UCSD-AML1 (cell line): ENCODE measurements at regions not wholly inside any gene's neighbourhood (a gene's known extent, or its start where the extent isn't known, plus 50 kb on each side); places are given as distances from the start of the nearest gene placed in this dataset.

Experiments used
- DNase-seq: peaks from one replicate; lab custom pipeline; 2025; ENCODE audit not compliant: unreplicated experiment; lab: John Stamatoyannopoulos, UW

DNA sequence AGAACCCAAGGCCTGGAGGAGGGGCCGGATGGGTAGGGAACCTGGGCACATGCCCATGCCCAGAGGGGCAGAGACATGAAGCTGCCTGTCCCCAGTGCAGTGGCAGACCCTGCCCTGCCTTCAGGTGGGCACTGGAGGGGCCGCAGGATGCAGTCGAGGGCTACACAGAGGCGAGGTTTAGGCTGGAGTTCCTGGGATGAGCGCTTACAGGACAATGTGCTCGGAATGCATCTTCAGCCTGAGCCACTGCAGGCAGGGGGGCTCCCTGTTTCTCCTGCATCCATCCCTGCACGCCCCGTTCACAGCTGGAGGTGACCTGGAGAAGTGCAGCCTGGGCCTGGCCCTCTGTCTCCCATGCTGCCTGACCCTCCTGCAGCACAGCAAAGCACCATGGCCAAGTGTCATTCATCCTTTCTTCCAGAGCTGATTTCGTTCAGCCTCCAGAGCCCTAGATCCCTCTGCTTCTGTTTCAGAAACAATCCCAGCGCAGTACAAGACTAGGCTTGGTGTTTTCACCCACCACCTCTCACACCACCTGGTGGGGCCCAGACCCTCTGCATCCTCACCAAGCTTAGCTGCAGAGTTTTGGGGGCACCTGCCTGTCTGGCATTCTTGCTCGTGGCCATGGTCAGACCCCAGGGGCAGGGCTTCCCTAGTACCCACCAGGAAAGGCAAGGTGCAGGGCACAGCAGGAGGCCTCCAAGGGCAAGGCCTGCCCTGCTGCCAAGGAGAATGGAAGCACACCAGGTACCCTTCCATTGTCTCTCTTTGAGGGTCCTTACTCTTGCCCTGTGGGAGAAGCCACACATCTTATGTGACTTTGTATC, 311.9 kb downstream of the TCERG1L start:
- no peak for DNase-seq

DNA sequence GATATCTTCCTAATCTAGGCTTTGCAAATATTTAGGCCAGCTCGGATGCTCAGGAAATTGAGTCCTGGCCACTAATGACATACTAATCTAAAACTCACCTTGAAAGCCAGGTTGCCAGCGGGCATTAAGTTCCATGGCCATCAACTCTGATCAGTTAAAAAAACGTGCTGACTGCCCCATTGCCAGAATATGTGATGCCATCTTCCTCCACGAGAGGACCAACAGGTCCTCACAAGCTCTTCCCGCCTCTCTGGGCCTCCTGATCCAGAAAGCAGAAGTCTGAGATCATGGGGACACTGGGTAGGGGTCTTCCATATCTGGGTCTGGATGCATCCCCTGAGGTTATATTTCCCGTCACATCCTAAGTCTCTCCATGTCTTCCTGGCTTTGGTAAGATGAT, 311.3 kb downstream of the TCERG1L start:
- no peak for DNase-seq

DNA sequence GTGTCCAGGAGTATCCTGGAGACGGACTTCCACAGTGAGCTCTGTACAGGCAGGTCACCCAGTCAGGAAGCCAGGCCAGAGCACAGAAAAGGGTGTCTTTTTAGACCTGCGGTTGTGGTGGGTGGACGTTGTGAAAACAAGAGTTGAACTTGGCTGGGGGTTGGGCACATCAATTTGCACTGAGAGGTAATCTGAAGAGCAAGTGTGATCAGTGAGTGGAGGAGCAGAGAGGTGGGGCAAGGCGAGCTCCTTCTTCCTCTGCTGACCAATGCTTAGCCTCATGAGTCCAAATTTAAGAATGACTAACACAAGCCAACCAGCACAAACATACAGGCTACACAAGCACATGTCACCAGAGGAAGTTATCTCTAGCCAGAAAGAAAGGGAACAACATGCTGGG, 310.8 kb downstream of the TCERG1L start:
- no peak for DNase-seq

DNA sequence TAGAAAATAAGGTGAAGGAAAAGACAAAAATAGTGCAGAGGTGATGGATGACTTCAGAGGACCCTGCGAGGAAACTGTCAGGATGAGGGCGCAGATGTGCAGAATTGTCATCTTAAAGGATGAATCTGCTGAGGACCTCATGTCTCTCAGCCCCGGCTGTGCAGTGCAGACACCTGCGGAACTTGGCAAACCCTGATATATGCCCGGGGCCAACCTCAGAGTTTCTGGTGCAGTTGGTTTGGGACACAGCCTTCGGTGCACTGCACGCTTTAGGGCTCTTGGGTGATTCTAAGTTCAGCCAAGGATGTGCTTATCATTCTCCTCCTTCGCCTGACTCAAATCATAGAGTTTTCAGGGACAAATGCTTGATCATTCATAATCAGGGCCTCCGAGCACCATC, 310.1 kb downstream of the TCERG1L start:
- DNase-seq, result no peak

DNA sequence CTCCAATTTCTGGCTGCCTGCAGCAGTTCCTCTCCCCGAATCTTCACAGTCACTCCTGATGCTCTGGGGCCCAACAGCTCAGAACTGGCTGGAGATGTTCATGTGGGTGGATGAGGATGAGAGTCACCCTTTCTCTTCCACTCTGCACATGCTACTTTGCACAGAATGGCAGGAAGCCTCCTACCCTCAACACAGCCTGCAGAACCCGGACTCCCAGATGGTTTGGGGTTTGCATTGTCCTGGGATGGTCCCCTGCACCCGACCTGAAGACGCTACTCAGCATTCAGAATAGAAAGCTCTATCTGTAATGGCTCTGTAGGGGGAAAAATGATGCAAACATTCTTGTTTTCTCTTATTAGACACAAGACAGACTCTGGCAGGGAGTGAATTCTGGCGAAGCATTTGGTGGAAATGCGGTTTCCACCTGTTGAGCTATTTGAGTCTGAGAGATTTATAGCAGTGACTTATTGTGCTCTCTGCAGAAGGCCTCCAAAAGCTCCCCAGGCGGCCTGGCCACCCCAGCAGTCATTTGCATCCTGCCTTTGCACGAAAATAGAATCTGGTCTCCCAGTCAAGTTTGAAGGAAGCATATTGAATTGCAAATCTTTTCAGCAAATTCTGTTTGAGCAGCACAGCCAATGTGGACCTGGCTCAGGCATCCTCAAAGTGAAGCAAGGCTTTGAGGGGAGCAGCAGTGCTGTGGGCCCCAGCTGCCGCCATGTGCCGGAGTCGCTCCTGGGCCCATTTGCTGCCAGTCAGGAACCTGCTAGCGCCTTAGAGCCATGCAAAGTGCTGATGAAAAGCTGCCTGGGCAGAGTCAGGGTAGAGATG, 309.3 kb downstream of the TCERG1L start:
- DNase-seq, result no peak

DNA sequence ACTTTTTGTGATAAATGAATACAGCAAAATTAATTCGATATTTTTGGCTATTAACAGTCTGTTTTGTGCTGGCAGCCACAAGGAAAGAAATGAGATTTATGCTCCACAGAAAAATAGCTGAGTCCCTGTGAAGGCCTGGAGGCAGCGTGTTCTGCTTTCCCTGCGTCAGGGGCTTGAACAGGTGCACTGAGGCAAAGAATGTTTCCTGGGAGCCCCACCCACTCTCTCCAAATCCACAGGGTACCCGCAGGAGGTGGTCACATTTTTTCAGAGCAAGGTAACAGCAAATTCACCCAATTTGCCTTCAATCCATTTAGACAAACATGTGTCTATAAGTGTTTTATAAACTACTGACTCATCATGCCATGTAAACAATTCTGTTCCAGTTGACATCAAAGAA, 308.1 kb downstream of the TCERG1L start:
- no peak for DNase-seq

DNA sequence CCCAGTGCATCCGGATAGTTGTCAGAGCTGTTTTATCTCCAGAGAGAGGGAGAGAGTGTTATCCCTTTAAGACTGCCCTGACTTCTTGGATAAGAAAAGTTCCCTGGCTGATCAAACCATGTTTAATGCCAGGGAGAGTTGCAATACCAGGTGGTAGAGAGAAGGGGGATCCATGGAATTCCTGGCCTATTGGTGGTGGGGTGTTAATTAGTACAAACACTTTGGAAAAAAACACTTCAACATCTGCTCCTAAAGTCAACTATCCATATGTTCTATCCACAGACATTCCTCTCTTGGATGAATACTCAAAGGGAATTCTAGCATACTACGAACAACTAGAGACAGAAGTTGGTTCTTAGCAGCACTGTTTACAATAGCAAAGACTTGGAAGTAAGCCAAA, 307.2 kb downstream of the TCERG1L start:
- DNase-seq, result no peak

DNA sequence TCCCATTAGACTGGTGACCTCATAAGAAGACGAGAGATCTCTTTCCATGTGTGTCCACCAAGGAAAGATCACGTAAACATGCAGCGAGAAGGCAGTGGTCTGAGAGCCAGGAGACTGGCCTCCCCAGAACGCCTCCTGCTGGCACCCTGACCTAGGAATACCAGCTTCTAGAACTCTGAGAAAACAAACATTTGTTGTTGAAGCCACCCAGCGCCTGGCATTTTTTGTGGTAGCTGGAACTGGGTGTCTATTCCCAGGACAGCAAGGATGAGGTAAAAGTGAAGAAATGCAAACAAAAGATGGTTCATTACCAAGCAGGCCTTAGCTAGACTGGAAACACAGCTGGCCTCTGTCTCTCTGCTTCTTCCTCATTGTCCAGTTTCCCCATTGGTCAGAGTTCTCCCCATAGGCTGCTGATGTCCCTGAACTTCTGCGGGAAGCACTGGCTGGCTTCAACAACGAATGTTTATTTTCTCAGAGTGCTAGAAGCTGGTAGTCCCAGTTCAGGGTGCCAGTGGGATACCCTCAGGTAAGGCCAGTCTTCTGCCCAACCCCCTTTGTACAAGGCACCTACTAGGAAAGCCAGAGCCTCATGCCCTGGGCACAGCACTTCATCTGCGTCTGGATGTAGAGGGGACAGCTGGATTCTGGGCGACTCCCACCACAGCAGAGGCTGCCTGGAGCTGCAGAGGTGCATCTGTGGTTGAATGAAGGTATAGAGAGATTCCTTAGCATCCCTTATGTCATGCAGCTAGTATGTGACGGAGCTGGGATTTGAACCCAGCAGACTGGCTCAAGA, 304.9 kb downstream of the TCERG1L start:
- no peak for DNase-seq

DNA sequence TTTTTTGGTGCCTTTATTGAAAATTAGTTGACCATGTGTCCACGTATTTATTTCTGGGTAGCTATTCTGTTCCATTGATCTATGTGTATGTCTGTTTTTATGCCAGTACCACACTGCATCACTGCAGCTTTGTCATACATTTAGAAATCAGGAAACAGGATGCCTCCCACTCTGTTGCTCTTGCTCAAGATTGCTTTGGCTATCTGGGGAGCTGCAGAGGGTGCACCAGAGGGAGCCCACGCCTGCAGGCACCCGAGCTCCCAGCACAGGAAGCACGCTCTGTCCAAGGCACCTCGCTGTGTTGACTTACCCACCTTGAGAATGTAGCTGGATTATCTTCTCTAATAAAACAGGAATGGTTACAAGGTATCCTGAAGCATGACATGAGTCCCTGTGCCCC, 301.7 kb downstream of the TCERG1L start:
- no peak for DNase-seq

DNA sequence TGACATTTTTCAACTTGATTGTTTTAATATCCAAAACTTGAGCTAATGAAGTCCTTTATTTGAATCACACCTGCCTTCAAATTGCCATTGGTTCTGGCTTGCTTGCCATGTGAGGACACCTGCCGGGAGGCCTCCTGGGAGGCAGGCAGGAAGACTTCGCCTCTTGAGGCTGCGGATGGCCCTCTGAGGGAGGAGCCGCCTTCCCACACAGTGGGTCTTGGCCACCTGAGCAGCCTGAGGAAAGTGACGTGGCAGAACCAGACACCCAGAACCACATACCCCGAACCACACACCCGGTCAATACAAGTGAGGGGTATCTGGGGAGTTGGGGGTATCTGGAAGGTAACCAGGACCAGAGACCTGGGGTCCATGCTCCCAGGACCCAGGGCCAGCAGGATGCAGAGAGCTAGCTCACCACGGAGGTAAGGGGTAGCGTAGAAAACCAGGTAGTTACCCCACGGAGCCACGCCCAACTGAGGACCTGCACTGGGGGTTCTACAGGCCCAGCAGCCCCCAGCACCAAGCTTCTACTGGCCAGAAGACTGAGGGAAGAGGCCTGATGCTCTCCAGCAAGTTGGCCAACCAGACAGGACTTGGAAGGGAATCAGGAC, 300.5 kb downstream of the TCERG1L start:
- DNase-seq, result no peak

DNA sequence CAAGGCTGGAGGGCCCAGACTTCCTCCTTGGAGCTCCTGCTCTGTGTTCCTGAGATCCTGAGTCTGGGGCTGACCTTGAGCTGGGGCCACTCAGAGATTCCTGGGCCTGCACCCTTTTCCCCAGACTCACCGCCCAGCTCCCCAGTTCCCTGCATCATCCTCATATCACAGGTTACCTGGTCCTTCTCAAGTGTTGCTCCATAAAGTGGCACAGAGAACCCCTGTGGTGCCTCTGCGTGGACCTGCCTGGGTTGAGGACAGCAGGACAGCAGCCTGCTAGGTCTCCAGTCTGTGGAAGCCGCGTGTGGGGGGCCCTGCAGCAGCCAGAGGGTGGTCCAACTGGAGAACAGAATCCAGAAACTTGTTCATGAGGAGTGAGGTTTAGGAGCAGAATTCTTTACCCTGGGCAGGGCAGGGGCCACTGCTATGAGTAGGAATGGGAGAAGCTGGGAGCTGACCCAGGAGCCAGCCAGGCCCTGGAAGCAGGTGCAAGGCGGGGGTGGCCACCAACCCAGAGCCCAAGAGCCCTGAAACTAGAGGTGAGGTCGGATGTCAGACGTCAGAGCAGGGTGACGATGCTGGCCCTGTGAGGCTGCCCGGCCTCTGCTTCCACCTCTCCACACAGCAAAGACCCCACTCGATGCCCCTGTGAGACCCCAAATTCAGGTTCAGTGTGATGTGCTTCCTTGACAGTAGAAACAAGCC, 299.4 kb downstream of the TCERG1L start:
- no peak for DNase-seq

DNA sequence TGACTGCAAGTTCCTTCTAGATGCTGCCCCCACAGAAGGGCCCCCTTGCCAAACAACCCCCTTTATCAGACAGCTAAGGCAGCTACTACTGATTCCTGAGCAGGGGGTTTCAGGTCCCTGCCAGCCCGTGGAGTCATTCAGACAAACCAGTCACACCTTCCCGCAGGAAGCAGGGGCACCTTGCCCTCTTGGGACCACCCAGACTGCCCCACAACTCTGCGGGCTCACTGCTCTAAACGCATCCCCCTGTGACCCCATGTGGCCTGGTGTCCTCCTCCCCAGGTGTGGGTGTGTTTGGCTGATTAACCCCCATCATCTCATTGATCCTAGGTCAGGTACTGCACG, 298.9 kb downstream of the TCERG1L start:
- no peak for DNase-seq

DNA sequence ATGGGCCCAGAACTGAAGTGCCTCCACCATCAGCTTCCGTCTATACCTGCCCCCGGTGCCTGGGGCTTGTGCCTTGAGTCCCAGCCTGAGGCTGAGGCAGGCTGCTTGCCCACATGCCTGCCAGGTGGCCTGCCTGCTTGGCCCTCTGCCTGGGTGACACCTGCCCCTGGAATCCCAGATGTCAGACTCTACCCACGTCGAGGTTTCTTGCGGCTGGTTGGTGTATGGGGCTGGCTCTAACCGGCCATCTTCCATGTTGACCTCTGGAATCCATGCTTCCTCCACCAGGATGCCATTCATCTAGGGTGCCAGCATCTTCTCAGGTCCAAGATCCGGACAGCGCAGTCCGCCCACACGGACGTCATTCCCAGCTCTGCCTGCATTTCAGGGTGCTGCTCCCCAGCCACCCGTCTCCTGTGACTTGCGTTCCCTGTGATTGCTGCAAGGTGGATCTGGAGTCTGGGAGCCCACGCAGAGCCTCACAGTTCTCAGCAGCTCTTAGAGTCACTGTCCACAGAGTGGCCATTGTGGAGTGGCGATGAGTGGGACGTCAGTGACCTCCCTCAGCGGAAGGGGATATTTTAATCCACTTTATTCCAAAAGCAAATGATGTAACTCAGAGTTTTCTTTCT, 298.1 kb downstream of the TCERG1L start:
- DNase-seq, result no peak

DNA sequence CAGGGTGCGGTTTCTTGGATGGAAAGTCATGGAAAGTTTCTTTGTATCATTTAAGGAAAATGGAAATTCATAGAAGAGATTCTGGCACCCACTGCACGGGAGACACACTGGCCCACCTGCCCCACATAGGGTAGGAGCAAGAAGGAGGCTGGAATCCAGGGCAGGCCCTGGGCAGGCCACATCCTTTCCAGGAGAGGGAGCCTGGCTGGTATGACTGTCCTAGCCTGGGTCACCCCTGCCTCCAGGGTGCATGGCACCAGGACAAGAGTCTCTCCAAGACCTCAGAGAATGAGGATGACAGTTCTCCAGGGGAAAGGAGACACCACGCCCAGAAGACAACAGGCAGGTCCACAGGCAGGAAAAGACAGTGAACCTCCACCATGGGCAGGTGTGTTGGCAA, 297.2 kb downstream of the TCERG1L start:
- no peak for DNase-seq

DNA sequence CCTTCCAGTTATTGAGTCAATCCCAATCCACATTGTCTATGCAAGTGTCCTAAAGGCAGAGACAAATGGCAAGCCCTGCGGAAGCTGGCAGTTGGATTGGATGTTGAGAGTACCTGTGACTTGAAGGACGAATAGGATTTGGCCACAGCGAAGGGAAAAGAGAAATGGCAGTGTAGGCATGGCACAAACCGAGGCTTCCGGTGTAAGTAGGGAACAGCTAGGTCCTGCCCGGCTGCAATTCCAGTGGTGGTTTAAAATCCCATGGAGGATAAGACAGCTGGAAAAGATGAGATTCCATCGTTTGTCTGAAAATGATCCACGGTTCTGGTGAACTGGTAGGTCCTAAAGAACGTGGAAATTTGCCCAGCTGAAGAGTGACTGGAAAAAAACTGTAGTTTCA, 296.2 kb downstream of the TCERG1L start:
- no peak for DNase-seq

DNA sequence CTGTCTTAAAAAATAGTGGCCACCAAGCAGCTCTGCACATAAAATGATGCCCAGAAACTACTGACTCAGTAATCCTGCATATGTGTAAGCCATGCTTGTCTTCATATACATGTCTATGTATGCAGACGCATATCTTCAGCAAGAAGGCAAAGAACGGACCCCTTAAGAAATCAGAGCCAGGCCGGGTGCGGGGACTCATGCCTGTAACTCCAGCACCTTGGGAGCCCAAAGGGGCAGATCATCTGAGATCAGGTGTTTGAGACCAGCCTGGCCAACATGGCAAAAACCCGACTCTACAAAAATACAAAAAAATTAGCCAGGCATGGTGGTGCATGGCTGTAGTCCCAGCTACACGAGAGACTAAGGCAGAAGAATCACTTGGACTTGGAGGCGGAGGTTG, 295.0 kb downstream of the TCERG1L start:
- DNase-seq, result no peak

DNA sequence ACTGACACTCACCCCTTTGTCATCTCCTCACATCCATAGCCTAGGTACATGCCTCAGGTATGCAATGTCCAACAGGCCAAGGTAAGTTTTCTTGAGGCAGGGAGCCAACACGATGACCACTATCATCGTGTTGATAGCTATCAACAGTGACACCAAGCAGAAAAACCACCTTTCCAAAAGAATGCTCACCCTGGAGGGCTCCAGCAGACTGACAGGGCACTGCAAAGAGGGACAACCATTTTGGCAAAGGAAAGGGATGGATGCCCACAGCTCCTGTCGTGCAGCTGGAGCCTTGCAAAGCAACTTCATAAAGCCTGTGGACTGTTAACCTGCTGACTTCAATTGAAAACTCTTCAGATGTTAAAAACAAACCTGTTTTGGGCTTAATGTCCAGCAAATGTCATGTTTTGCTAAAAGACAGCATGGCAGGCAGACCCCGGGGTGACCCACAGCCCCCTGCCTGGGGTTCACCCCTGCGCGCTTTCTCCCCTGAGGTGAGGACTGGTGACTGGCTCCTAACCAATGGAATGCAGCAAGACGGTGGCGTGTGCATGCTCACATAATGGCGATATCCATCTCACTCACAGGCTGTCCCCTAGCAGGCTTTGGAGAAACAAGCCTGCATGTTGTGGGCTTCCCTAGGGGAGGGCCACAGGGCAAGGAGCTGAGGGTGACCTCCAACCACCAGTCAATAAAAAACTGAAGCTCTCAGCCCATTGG, 293.8 kb downstream of the TCERG1L start:
- no peak for DNase-seq

DNA sequence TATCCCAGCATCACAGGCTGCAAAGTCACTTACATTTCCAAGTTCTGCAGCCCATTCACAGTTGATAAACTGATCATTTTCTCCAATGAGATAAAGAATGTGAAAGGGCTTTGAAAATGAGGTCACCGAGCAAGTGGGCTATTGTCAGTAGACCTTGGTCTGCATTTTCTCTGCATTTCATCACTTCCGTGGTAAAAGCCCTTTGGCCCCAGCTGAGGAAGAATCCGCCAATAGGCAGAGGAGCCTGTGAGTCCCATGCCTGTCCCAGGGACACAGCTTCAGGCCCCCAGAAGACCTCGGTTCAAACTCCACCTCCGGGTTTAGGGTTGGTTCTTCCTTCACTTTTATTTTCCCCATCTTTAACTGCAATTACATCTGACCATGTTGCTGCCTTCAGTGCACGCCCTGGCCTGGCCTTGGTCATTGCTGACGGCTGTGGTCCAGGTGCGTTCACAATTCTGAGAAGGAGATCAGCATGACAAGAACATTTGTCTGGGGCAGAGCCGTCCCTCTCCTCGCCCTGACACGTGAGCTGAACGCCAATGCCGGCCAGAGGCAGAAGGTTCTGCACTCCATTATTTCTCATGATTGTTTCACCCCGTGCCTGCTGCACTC, 292.5 kb downstream of the TCERG1L start:
- no peak for DNase-seq

DNA sequence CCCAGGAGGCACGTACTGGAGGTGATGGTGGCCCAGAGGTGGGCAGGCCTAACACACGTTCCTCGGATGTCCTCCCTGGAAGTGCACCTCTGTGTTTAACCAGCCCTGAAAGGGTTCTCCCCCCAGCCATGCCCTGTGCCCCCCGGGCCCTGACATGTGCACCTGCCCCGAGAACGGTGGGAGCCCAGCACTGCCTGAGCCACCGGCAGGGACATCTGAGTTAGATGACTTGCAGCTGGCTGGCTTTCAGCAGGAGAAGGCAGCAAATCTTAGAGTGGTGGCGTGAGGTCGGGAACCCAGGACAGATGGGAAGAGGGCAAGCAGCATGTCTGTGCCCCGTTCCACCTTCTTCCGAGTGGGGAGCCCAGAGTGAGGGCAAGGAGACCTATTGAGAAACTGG, 291.8 kb downstream of the TCERG1L start:
- no peak for DNase-seq
